ENCODE measurements at regions not wholly inside any gene's neighbourhood (a gene's known extent, or its start where the extent isn't known, plus 50 kb on each side); places are given as distances from the start of the nearest gene placed in this dataset.

GRCh38 chr21:41663805-41664788 lies 102.8 kb downstream of the RIPK4 start (continued):
- TF ChIP-seq ZNF646 (CRISPR knock-in tag; IDR thresholded peaks at IDR 0.05) = no peak
- TF ChIP-seq FOXP1 (IDR thresholded peaks at IDR 0.05) = no peak
- TF ChIP-seq FOXP1 (CRISPR knock-in tag; IDR thresholded peaks at IDR 0.05) = 0 out of 2 replicates have a peak, but pooled peaks have one; percentile 14
- no peak for TF ChIP-seq IRF2 (CRISPR knock-in tag; IDR thresholded peaks at IDR 0.05)
- no peak for TF ChIP-seq ZFP1 (CRISPR knock-in tag; IDR thresholded peaks at IDR 0.05)
- TF ChIP-seq ZNF740 (CRISPR knock-in tag; IDR thresholded peaks at IDR 0.05) = no peak
- no peak for TF ChIP-seq MLXIP (CRISPR knock-in tag; IDR thresholded peaks at IDR 0.05; ENCODE audit: borderline replicate concordance)
- TF ChIP-seq JUNB (CRISPR knock-in tag; IDR thresholded peaks at IDR 0.05; ENCODE audit: borderline replicate concordance) = no peak
- no peak for TF ChIP-seq FIP1L1 (IDR thresholded peaks at IDR 0.05; ENCODE audit: borderline replicate concordance, insufficient read depth, low read depth, low read length)
- TF ChIP-seq ZNF674 (CRISPR knock-in tag; IDR thresholded peaks at IDR 0.05; ENCODE audit: low read depth) = no peak
- TF ChIP-seq ELK4 (CRISPR knock-in tag; IDR thresholded peaks at IDR 0.05; ENCODE audit: borderline replicate concordance) = no peak
- TF ChIP-seq ARNTL (CRISPR knock-in tag; IDR thresholded peaks at IDR 0.05) = no peak
- no peak for TF ChIP-seq NR2C2 (CRISPR knock-in tag; IDR thresholded peaks at IDR 0.05; ENCODE audit: borderline replicate concordance)
- no peak for TF ChIP-seq LCORL (IDR thresholded peaks at IDR 0.05)
- peak; percentile 52; the same call in 1 of the 2 replicates for TF ChIP-seq LCORL (CRISPR knock-in tag; IDR thresholded peaks at IDR 0.05)

All from HepG2 (cell line).